Left lung (tissue), 4 donors: ENCODE measurements at regions not wholly inside any gene's neighbourhood (a gene's known extent, or its start where the extent isn't known, plus 50 kb on each side); places are given as distances from the start of the nearest gene placed in this dataset.

ENCODE experiments used
- ATAC-seq: fragments of 200-7000 bp; cut with Tn5 transposase; one replicate; pipeline ENCODE4 v1.9.1; 2020; ENCODE audit warnings: moderate library complexity
- DNase-seq, 4 donors: peaks; one replicate each; pipeline ENCODE4 v3.0.0-alpha.2; 2013 to 2020
- H3K27ac ChIP-seq, 2 donors: fragments of 200-600 bp; sonication (generic) in 1 of 2; one replicate each; pipeline versions ENCODE4 v1.5.0 to v1.8.0; 2020 to 2021
- H3K27me3 ChIP-seq, 2 donors: fragments of 200-600 bp; sonication (generic) in 1 of 2; one replicate each; pipeline versions ENCODE4 v1.5.0 to v1.8.0; 2020 to 2021
- H3K36me3 ChIP-seq, 2 donors: fragments of 200-600 bp; sonication (generic) in 1 of 2; one replicate each; pipeline versions ENCODE4 v1.5.0 to v1.8.0; 2020 to 2021
- H3K4me1 ChIP-seq, 2 donors: fragments of 200-600 bp; one replicate each; pipeline ENCODE4 v1.8.0; 2021
- H3K4me3 ChIP-seq, 2 donors: fragments of 200-600 bp; sonication (generic) in 1 of 2; one replicate each; pipeline versions ENCODE4 v1.5.0 to v1.8.0; 2020 to 2021; ENCODE audit warnings: mild to moderate bottlenecking in 1 of 2
- H3K9me3 ChIP-seq, 2 donors: fragments of 200-600 bp; sonication (generic) in 1 of 2; one replicate each; pipeline versions ENCODE4 v1.5.0 to v1.8.0; 2020 to 2021
- CTCF ChIP-seq, 2 donors: fragments of 200-600 bp; sonication (generic) in 1 of 2; IDR thresholded peaks; one replicate each; pipeline versions ENCODE4 v1.5.0 to v1.8.0; 2021; ENCODE audit warnings: antibody characterized with exemption in 2 of 2
- intact Hi-C, 2 donors: fragments of 100-400 bp; cut with DNase I; formaldehyde crosslinking; loops; one replicate each; pipeline versions ENCODE4 v1.11.2 to v1.14.2; 2022
- donor health status: DM: no; HTN: yes; CAD: no.
- donor health status: DM: no; HTN: no; CAD: no.

DNA sequence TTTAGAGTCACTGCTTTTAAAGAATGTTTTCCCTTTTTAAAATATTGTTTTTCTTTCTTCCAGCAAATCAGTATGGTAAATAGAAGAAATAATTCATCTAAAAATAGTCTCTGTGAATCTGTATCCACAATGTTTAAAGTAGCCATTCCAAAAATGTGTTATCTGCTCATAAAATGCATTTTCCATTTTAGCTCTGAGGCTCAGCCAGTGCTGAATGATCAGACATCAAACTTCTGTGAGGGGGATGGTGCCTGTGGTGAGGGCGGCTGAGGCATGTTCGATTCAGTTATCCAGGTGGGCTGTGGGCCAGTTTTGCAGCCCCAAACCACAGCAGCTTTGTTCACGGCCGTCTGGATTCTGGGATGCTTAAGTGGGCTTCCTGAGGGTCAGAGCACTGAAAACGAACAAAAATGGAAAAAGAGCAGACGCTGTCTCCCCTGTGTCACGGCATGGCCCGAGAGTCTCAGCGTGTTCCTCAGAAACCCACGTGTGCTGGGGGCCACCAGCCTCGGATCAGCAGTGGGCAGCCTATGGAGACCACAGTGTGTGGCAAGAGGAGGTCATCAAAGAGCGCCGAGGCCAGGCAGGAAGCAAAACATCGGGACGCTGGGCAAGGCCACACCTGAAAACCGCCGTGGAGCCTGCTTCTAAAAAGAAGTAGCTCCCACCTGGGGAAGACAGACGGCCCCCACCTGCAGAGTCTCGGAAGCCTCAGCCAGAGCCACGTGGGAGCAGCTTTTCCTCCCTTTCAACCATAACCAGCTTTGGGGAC, 134.9 kb upstream of the THBS2 start:
- intact Hi-C loops: no loop called here
- peak in 2 of 4 donors; percentile 45 to 48 for DNase-seq
- H3K4me3 ChIP-seq: no peak overlapping the region

GRCh38 chr6:169387809-169388383, 134.2 kb upstream of the THBS2 start:
- Histone ChIP-seq H3K27ac (peak overlapping the region in 1 of 2 donors; percentile 75), H3K9me3 (peaks cover 0 to 37% of the 10 kb centered on the region in 2 donors), H3K4me3 (no peak overlapping the region), H3K36me3 (no peaks in the 10 kb centered on the region), H3K27me3 (no peaks in the 10 kb centered on the region), H3K4me1 (no peaks in the 10 kb centered on the region)
- no peak for TF ChIP-seq CTCF (IDR thresholded peaks at IDR 0.05)
- no peak for ATAC-seq
- intact Hi-C loops: no loop called here
- DNase-seq: no peak

More for the DNA sequence above, 134.9 kb upstream of the THBS2 start:
- Histone ChIP-seq H3K27me3 (no peaks in the 10 kb centered on the region), H3K4me1 (no peaks in the 10 kb centered on the region), H3K9me3 (peaks cover 0 to 40% of the 10 kb centered on the region in 2 donors), H3K27ac (peak overlapping the region in 1 of 2 donors; percentile 75), H3K36me3 (no peaks in the 10 kb centered on the region)
- peak; percentile 45 for ATAC-seq
- no peak for TF ChIP-seq CTCF (IDR thresholded peaks at IDR 0.05)

DNA sequence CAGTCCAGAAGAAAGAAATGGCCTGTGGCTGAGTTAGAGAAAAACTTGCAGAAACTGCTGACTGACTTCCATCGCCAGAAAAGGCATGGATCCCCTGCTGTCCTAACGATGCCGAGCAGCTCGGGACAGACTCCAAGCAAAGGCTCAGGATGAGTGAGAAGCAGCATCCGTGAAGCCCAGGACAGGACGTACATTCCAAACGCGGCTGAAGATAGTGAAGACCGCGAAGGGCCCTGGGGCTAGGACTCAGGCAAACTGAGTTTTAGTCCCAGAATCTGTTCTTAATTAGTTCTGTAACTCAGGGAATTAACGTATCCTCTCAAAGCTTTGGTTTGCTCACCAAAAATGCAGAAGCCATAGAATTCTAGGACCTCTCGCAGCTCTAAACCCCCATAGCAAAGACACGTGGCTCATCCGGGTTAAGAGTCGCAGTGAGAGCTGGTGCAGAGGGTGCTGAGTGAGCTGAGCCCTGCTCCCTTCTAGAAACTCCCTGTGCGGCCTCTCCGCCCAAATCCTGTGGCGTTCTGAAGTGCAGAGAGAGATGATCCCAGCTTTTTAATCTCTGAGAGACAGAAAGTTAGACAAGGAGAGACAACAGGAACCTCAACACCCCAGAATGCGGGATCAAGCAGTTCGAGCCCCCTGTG, 132.9 kb upstream of the THBS2 start:
- Histone ChIP-seq H3K36me3 (no peaks in the 10 kb centered on the region), H3K4me3 (no peak overlapping the region), H3K27ac (peak overlapping the region in 1 of 2 donors; percentile 75), H3K27me3 (no peaks in the 10 kb centered on the region), H3K4me1 (no peaks in the 10 kb centered on the region), H3K9me3 (peaks cover 0 to 24% of the 10 kb centered on the region in 2 donors)
- TF ChIP-seq CTCF (IDR thresholded peaks at IDR 0.05): no peak
- ATAC-seq (no peak), DNase-seq (no peak)
- intact Hi-C loops: no loop called here

GRCh38 chr6:169385237-169385880, 131.7 kb upstream of the THBS2 start:
- intact Hi-C loops: no loop called here
- Histone ChIP-seq H3K4me3 (no peak overlapping the region), H3K4me1 (no peaks in the 10 kb centered on the region)

More at GRCh38 chr6:169385237-169385880, 131.7 kb upstream of the THBS2 start:
- Histone ChIP-seq H3K9me3 (peaks cover 0 to 12% of the 10 kb centered on the region in 2 donors), H3K27me3 (no peaks in the 10 kb centered on the region), H3K36me3 (no peaks in the 10 kb centered on the region), H3K27ac (no peak overlapping the region)
- no peak for ATAC-seq
- no peak for TF ChIP-seq CTCF (IDR thresholded peaks at IDR 0.05)
- DNase-seq: no peak
